Psoas muscle (tissue), 7 donors: ENCODE measurements at regions not wholly inside any gene's neighbourhood (a gene's known extent, or its start where the extent isn't known, plus 50 kb on each side); places are given as distances from the start of the nearest gene placed in this dataset.

Experiments used
- ATAC-seq, 4 donors: fragments of 200-7000 bp; cut with Tn5 transposase; one replicate each; pipeline ENCODE4 v1.9.1; 2020; ENCODE audit warnings: moderate library complexity in 3 of 4, mild to moderate bottlenecking in 2 of 4
- DNase-seq, 2 donors: peaks; one replicate each; pipeline ENCODE4 v3.0.0-alpha.2; 2020
- H3K27ac ChIP-seq: fragments of 200-600 bp; one replicate; pipeline ENCODE4 v1.8.0; 2022
- H3K27me3 ChIP-seq, 3 donors: fragments of 200-600 bp in 1 of 3; one replicate each; pipeline versions ENCODE4 v1.6.1 to v1.8.0; 2013 to 2022; ENCODE audit warnings: low read length in 2 of 3, mild to moderate bottlenecking in 2 of 3, moderate library complexity in 1 of 3; ENCODE audit not compliant: insufficient read depth in 3 of 3
- H3K36me3 ChIP-seq, 2 donors: fragments of 200-600 bp in 1 of 2; one replicate each; pipeline versions ENCODE4 v1.6.1 to v1.8.0; 2013 to 2022; ENCODE audit warnings: low read depth in 1 of 2, mild to moderate bottlenecking in 1 of 2, moderate library complexity in 1 of 2; ENCODE audit not compliant: insufficient read depth in 1 of 2
- H3K4me1 ChIP-seq: fragments of 200-600 bp; one replicate; pipeline ENCODE4 v1.8.0; 2022
- H3K4me3 ChIP-seq: fragments of 200-600 bp; one replicate; pipeline ENCODE4 v1.8.0; 2022; ENCODE audit warnings: mild to moderate bottlenecking
- H3K9me3 ChIP-seq: fragments of 200-600 bp; one replicate; pipeline ENCODE4 v1.8.0; 2022
- WGBS, 3 donors: extraction: QIAGEN DNeasy Blood & Tissue Kit; methylation state at CpG; one replicate each; pipeline versions ENCODE4 v1.1.6 to v1.1.7; 2013; 5-methylcytosine and 5-hydroxymethylcytosine counted together
- intact Hi-C, 2 donors: fragments of 100-400 bp; cut with DNase I; formaldehyde crosslinking; loops; one replicate each; pipeline versions ENCODE4 v1.11.0 to v1.14.2; 2022
- TF ChIP-seq, protein P1 (sequence below): fragments of 200-600 bp; IDR thresholded peaks from one replicate; pipeline ENCODE4 v1.8.0; 2022; ENCODE audit warnings: antibody characterized with exemption
- donor health status: healthy with polysubstance abuse.
- donor health status: DM: no; HTN: no; CAD: no; lungs with moderate emphysema.
- donor health status: Bipolar disorder and iron deficiency.
- donor health status: healthy.
- donor health status: DM: yes; HTN: yes; CAD: no.
- donor health status: DM: no; HTN: no; CAD: no.
- donor health status: DM: yes; HTN: yes; CAD: no.

DNA sequence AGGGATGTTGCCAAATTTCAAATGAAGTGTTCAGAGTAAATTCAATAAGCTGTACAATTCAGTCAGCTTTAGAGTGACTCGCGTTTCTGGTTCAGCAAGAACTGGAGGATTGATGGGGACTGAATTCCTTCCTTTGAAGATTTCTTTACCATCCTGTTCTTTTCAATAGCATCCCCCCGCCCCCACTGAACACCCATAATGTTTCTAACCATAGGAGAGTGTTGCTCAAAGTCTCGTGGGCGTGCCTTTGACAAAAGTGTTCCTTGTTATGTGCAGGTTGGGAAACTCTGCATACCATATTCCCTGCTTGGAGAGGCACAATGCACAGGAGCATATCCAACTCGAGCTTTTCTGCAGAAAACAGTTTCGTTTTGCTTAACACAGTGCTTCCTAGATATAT is 323.5 kb upstream of the CASK start:
- intact Hi-C loops: no loop called here
- Histone ChIP-seq H3K4me1 (no peaks in the 10 kb centered on the region), H3K27ac (no peak overlapping the region), H3K4me3 (peak overlapping the region; percentile 4), H3K36me3 (no peaks in the 10 kb centered on the region), H3K27me3 (peaks cover 0 to 16% (median 0%) of the 10 kb centered on the region in 3 donors), H3K9me3 (no peaks in the 10 kb centered on the region)
- DNase-seq (no peak), ATAC-seq (no peak)
- TF ChIP-seq, protein P1, sequence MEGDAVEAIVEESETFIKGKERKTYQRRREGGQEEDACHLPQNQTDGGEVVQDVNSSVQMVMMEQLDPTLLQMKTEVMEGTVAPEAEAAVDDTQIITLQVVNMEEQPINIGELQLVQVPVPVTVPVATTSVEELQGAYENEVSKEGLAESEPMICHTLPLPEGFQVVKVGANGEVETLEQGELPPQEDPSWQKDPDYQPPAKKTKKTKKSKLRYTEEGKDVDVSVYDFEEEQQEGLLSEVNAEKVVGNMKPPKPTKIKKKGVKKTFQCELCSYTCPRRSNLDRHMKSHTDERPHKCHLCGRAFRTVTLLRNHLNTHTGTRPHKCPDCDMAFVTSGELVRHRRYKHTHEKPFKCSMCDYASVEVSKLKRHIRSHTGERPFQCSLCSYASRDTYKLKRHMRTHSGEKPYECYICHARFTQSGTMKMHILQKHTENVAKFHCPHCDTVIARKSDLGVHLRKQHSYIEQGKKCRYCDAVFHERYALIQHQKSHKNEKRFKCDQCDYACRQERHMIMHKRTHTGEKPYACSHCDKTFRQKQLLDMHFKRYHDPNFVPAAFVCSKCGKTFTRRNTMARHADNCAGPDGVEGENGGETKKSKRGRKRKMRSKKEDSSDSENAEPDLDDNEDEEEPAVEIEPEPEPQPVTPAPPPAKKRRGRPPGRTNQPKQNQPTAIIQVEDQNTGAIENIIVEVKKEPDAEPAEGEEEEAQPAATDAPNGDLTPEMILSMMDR: no peak
- 35 to 47% (median 45%) methylated on average over 7 of the region's 7 CpGs for WGBS, 3 donors

- DNase-seq (no peak), ATAC-seq (no peak)
- TF ChIP-seq, protein P1: no peak
- H3K27me3 ChIP-seq: no peaks in the 10 kb centered on the region
- no peaks in the 10 kb centered on the region for H3K4me1 ChIP-seq
- 35 to 39% (median 35%) methylated on average over 6 of the region's 6 CpGs for WGBS, 3 donors
- H3K27ac ChIP-seq: no peak overlapping the region
- no peaks in the 10 kb centered on the region for H3K36me3 ChIP-seq
- H3K9me3 ChIP-seq: no peaks in the 10 kb centered on the region
- intact Hi-C loops: no loop called here
- H3K4me3 ChIP-seq: no peak overlapping the region
Measured at GRCh38 chrX:42242004-42242403, 318.6 kb upstream of the CASK start.

DNA sequence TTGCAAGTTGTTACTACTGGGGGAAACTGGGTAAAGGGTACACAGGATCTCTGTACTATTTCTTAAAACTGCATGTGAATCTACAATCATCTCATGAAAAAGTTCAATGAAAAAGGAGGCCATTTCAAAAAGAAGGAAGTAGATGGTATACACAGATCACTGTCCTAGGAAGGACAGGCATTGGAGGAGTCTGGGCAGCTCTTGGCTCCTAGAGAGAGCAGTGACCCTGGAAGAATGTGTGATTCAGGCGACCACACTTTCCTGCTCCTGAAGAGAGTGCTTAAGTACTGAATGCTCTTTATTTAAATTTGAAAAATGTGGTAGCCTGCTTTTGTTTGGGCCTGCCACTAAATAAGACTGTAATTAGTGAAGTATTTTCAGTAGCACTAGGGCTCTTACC is 318.1 kb upstream of the CASK start:
- H3K4me3 ChIP-seq: no peak overlapping the region
- H3K9me3 ChIP-seq: no peaks in the 10 kb centered on the region
- 47 to 90% (median 81%) methylated on average over 1 of the region's 1 CpG for WGBS, 3 donors
- no peaks in the 10 kb centered on the region for H3K27me3 ChIP-seq
- DNase-seq: no peak
- intact Hi-C loops: no loop called here
- H3K27ac ChIP-seq: no peak overlapping the region
- ATAC-seq: no peak
- TF ChIP-seq, protein P1: no peak
- H3K4me1 ChIP-seq: no peaks in the 10 kb centered on the region
- H3K36me3 ChIP-seq: no peaks in the 10 kb centered on the region

GRCh38 chrX:42237956-42238355 is 314.6 kb upstream of the CASK start:
- Histone ChIP-seq H3K27me3 (no peaks in the 10 kb centered on the region), H3K36me3 (no peaks in the 10 kb centered on the region), H3K9me3 (no peaks in the 10 kb centered on the region), H3K4me1 (no peaks in the 10 kb centered on the region), H3K27ac (no peak overlapping the region), H3K4me3 (no peak overlapping the region)
- TF ChIP-seq, protein P1: no peak
- WGBS, 3 donors: 55 to 80% (median 68%) methylated on average over 2 of the region's 2 CpGs
- ATAC-seq: no peak
- no peak for DNase-seq
- intact Hi-C loops: no loop called here

GRCh38 chrX:42229533-42229932 is 306.2 kb upstream of the CASK start:
- WGBS, 3 donors: 67 to 94% (median 90%) methylated on average over 2 of the region's 2 CpGs
- TF ChIP-seq, protein P1: no peak
- intact Hi-C loops: no loop called here

More at GRCh38 chrX:42229533-42229932, 306.2 kb upstream of the CASK start:
- no peaks in the 10 kb centered on the region for H3K36me3 ChIP-seq
- no peak for DNase-seq
- H3K4me3 ChIP-seq: no peak overlapping the region
- no peak overlapping the region for H3K27ac ChIP-seq
- no peaks in the 10 kb centered on the region for H3K9me3 ChIP-seq
- peaks cover 0 to 8% (median 0%) of the 10 kb centered on the region in 3 donors for H3K27me3 ChIP-seq
- no peak for ATAC-seq
- no peaks in the 10 kb centered on the region for H3K4me1 ChIP-seq
